HG02840 (cell line): ENCODE measurements at regions not wholly inside any gene's neighbourhood (a gene's known extent, or its start where the extent isn't known, plus 50 kb on each side); places are given as distances from the start of the nearest gene placed in this dataset.

Experiments used
- ATAC-seq: cut with Tn5 transposase; IDR thresholded peaks from one replicate; pipeline ENCODE4 v1.9.1; 2021; ENCODE audit warnings: mild to moderate bottlenecking, moderate library complexity, moderate number of reproducible peaks; ENCODE audit not compliant: unreplicated experiment, low FRiP score

GRCh38 chr18:41391616-41392595, 563.1 kb upstream of the PIK3C3 start:
- no peak for ATAC-seq

GRCh38 chr18:41390309-41390708, 564.7 kb upstream of the PIK3C3 start:
- no peak for ATAC-seq

- ATAC-seq, result no peak
Observed at GRCh38 chr18:41378598-41378997, 576.4 kb upstream of the PIK3C3 start.

GRCh38 chr18:41373612-41374011, 581.4 kb upstream of the PIK3C3 start:
- ATAC-seq, result no peak

GRCh38 chr18:41372046-41372665, 582.9 kb upstream of the PIK3C3 start:
- ATAC-seq, result no peak

- no peak for ATAC-seq
Observed at GRCh38 chr18:41371156-41372045, 583.6 kb upstream of the PIK3C3 start.

- ATAC-seq, result no peak
Observed at GRCh38 chr18:41370740-41371139, 584.3 kb upstream of the PIK3C3 start.

GRCh38 chr18:41357708-41358107, 597.3 kb upstream of the PIK3C3 start:
- no peak for ATAC-seq

GRCh38 chr18:41353777-41354528, 601.1 kb upstream of the PIK3C3 start:
- no peak for ATAC-seq

GRCh38 chr18:41351430-41351829, 603.6 kb upstream of the PIK3C3 start:
- no peak for ATAC-seq

GRCh38 chr18:41347057-41347456, 608.0 kb upstream of the PIK3C3 start:
- ATAC-seq, result no peak

GRCh38 chr18:41343808-41344207, 611.2 kb upstream of the PIK3C3 start:
- no peak for ATAC-seq

- no peak for ATAC-seq
Observed at GRCh38 chr18:41338341-41338740, 616.7 kb upstream of the PIK3C3 start.

GRCh38 chr18:41331661-41332060, 623.4 kb upstream of the PIK3C3 start:
- no peak for ATAC-seq

- no peak for ATAC-seq
Observed at GRCh38 chr18:41326311-41326710, 628.7 kb upstream of the PIK3C3 start.

GRCh38 chr18:41324934-41325333, 630.1 kb upstream of the PIK3C3 start:
- ATAC-seq, result no peak

GRCh38 chr18:41324020-41324791, 630.8 kb upstream of the PIK3C3 start:
- no peak for ATAC-seq

GRCh38 chr18:41323044-41323443, 632.0 kb upstream of the PIK3C3 start:
- no peak for ATAC-seq

GRCh38 chr18:41320100-41320499, 634.9 kb upstream of the PIK3C3 start:
- no peak for ATAC-seq
